ENCODE measurements at regions not wholly inside any gene's neighbourhood (a gene's known extent, or its start where the extent isn't known, plus 50 kb on each side); places are given as distances from the start of the nearest gene placed in this dataset.
A peak's percentile ranks its signal among the peaks of the same experiment; 100 is the strongest.

- no peak for DNase-seq (ENCODE audit: low read depth)
These were observed 281.6 kb upstream of the ZMIZ1 start for GRCh38 chr10:78787125-78787524.

- no peak for DNase-seq (ENCODE audit: low read depth)
These were observed 273.9 kb upstream of the ZMIZ1 start for GRCh38 chr10:78794736-78795455.

DNA sequence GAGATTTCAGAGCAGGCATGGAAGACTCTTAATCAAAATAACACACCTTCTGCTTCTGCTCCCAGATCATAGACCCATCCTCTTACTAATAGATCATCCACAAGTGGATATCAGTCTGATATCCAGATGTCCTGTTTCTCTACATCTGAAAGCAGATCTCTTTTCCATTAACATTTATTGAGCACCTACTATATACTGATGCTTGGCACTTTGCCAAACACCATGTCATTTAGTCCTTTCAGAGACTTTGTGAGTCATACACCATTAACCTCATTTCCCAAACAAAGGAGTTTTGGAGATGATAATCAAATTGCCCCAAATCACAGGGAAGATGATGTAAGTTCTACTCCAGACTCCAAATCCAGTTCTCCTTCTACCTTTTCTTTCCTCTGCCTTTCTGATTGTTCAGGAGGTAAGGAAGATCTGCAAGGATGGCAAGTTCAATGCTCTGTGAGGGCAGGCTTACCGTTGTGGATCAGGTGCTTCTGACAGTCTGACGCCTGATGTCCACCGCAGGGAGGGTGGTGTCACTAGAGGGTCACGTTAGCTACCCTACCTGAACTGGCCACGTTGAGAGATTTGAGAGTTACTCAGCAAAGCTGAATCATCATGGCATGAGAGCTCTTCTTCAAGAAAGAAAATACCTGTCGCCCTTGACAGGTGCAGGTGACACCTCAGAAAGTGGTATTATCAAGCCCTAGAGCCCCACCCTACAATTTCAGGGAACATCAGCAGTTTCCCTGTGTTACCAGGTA is 269.6 kb upstream of the ZMIZ1 start:
- peak; percentile 40 for DNase-seq (ENCODE audit: low read depth)

- DNase-seq (ENCODE audit: low read depth) = no peak
These were observed 268.8 kb upstream of the ZMIZ1 start for GRCh38 chr10:78800006-78800405.

GRCh38 chr10:78800535-78801320 is 268.0 kb upstream of the ZMIZ1 start:
- no peak for DNase-seq (ENCODE audit: low read depth)

- DNase-seq (ENCODE audit: low read depth) = no peak
These were observed 266.3 kb upstream of the ZMIZ1 start for GRCh38 chr10:78802431-78802830.

DNA sequence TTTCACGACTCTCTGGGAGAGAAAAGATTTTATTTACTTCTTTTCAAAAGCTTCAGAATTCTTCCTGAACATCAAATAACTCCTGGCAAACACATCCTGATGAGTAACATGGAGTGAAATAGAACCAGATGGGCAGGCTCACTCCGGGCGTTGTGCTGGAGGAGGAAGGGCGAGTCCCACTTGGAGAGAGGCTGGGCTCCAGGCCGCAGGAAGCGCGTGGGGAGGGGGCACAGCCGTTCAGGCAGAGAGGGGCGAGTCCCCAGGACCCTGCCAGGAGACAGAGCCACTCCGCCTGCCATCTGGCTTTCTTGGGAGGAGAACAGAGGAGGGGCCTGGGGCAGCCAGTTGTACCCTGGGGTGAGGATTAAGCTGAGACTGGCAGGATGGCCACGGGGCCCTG is 265.9 kb upstream of the ZMIZ1 start:
- DNase-seq (ENCODE audit: low read depth) = peak; percentile 80

GRCh38 chr10:78803710-78804109 is 265.1 kb upstream of the ZMIZ1 start:
- DNase-seq (ENCODE audit: low read depth) = no peak

GRCh38 chr10:78804411-78805032 is 264.2 kb upstream of the ZMIZ1 start:
- peak; percentile 47 for DNase-seq (ENCODE audit: low read depth)

DNA sequence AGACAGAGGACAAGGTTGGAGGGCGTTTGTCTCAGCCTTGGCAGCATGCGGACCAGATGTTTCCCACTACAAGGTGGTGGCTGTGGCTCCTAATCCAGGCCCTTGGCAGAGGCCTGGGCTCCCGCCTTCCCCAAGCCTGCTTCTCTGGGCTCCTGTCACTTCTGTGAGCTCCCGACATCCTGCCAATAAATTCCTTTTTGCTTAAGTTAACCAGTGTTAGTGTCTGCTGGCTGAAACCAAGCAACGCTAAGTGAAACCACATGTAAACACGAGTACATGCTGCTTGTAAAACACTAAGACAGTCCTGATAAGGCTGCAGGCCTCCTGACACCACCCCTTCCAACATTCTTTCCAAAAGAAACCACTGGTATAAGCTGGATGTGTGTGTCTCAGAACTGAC is 263.6 kb upstream of the ZMIZ1 start:
- peak; percentile 99 for DNase-seq (ENCODE audit: low read depth)

DNA sequence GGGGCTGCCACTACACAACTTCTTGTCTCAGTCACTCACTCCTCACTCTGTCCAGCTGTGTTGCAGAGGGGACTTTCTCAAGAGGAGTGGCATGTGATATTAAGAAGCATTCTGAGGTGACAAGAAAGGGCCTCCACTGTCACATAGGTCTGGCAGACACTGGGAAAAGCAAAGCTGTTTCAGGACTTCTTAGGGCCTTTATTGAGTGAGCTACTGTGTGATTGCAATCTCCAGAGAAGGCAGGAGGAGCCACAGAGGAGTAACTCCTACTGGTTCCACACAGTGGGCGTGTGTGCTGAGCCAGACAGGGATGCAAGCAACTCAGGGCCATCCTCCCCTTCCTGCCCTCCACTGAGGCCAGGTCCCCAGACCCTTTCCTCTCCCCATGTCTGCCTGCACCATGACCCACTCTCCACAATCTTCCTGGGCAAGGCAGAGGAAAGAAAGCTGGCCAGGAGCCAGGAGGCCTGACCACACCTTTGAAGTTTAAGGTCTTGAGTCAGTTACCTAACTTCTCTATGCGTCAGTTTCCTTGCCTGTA is 262.0 kb upstream of the ZMIZ1 start:
- DNase-seq (ENCODE audit: low read depth) = peak; percentile 18

DNA sequence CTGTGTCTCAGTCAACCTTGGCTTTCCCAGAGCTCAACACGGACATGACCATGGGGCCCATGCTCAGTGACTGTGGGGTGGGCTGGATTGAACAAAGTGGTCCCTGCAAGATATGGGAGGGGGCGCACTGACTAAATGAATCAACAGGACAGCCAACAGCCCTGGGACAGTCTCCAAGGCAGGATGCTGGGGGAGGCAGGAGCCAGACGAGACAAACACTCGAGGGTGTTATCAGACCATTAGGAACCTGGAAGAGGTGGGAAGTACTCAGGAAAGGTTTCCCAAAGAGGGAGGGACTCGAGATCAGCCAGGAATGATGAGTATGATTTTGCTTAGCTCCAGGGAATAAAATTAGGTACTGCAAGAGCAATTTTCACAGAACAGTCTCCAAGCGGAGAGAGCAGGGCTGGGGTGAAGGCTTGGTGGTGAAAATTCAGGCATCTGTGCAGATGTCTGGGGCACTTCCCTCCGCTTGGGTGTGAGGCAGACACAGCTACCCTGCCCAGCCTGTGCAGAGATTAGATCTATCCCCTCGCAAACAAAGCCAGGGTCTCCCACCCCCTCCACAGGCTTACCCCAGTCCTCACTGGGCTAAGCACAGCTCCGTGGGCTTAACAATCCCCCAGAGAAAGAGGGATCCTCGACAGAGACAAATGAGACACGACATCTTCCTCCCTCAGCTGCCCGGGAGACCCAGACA is 261.1 kb upstream of the ZMIZ1 start:
- no peak for DNase-seq (ENCODE audit: low read depth)

GRCh38 chr10:78808286-78808685 is 260.5 kb upstream of the ZMIZ1 start:
- DNase-seq (ENCODE audit: low read depth) = no peak

GRCh38 chr10:78808736-78809367 is 259.9 kb upstream of the ZMIZ1 start:
- DNase-seq (ENCODE audit: low read depth) = no peak

DNA sequence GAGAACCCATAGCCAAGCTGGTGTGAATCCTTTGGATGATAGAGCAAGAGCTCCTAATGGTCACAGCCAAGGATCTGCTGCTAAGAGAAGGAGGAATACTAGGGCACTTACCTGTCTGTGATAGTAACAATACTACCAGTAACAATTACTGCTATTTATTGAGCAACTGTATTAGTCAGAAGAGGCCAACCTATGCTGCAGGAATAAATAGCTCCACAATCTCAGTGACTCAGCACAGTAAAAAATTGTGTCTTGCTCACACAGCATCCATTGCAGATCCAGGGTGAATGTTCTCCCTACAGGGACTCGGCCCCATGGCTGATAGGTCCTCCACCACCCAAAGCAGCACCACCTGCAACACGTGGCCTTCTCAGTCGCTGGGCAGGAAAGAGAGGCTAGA is 257.6 kb upstream of the ZMIZ1 start:
- DNase-seq (ENCODE audit: low read depth) = no peak

DNA sequence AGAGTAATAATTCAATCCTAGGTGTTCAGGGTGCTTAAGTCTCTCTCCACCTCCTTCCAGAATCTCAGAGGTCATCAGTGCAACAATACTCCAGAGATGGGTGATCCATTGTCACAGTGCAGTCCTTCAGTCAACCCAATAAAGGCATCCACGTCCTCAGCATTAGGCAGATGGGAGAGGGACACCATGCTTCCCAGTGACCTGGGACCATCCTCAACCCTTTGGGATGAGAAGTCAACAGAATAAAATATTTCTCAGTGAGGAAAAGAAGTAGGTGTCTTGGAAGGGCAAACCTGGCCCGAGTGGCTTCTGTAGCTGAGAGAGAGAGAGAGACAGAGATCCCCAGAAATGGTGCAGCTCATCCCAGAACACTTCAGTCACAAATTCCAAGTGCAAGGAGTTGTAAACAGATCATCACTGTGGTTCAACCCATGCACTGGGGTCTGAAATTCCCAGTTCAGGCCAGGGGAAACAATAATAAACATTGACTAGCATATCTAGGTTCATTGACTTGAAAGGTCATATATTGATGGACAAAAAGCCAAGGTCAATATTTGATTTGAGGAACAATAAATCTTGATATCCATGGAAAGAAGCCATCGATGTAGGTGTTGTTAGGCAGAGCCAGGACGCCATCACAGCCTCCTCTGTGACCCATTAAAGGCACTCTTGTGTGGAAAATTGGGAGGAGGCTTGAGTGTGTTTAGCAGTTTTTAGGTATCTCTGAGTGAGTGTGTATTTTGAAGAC is 256.0 kb upstream of the ZMIZ1 start:
- DNase-seq (ENCODE audit: low read depth) = no peak

- DNase-seq (ENCODE audit: low read depth) = no peak
These were observed 255.2 kb upstream of the ZMIZ1 start for GRCh38 chr10:78813526-78813925.

DNA sequence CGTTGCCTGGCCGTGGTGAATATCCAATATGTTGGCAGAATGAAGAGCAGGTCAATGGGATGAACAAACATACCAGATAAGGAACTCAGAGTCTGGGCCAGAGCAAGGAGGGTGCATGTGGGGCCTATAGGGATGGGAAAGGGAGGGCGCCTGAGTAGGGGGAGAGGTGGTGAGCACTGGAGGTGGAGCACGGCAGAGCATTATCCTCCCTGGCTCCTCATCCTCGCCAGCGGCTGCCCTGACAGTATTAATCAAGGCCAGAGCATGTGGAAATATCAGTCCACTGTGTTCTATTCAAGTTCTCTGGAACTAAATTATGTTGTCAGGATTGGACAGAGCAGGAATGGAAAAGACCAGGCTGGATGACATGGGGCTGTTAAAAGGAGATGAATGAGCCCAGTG is 254.8 kb upstream of the ZMIZ1 start:
- no peak for DNase-seq (ENCODE audit: low read depth)

GRCh38 chr10:78814407-78814806 is 254.4 kb upstream of the ZMIZ1 start:
- DNase-seq (ENCODE audit: low read depth) = no peak

- DNase-seq (ENCODE audit: low read depth) = no peak
These were observed 252.9 kb upstream of the ZMIZ1 start for GRCh38 chr10:78815702-78816334.
